ENCODE measurements at regions not wholly inside any gene's neighbourhood (a gene's known extent, or its start where the extent isn't known, plus 50 kb on each side); places are given as distances from the start of the nearest gene placed in this dataset.

GRCh38 chr6:45791211-45792168 lies 224.2 kb downstream of the CLIC5 start:
- DNase-seq (ENCODE audit: low read depth): no peak

GRCh38 chr6:45789238-45789637 lies 226.4 kb downstream of the CLIC5 start:
- no peak for DNase-seq (ENCODE audit: low read depth)

- no peak for DNase-seq (ENCODE audit: low read depth)
Observed at GRCh38 chr6:45787384-45787783, 228.3 kb downstream of the CLIC5 start.

GRCh38 chr6:45786355-45786781 lies 229.3 kb downstream of the CLIC5 start:
- DNase-seq (ENCODE audit: low read depth): no peak

- no peak for DNase-seq (ENCODE audit: low read depth)
Observed at GRCh38 chr6:45784250-45784649, 231.4 kb downstream of the CLIC5 start.

- DNase-seq (ENCODE audit: low read depth): no peak
Observed at GRCh38 chr6:45783716-45784115, 231.9 kb downstream of the CLIC5 start.

GRCh38 chr6:45781890-45782289 lies 233.8 kb downstream of the CLIC5 start:
- no peak for DNase-seq (ENCODE audit: low read depth)

GRCh38 chr6:45780523-45780922 lies 235.1 kb downstream of the CLIC5 start:
- no peak for DNase-seq (ENCODE audit: low read depth)

- no peak for DNase-seq (ENCODE audit: low read depth)
Observed at GRCh38 chr6:45775026-45775697, 240.5 kb downstream of the CLIC5 start.

GRCh38 chr6:45773906-45774305 lies 241.8 kb downstream of the CLIC5 start:
- DNase-seq (ENCODE audit: low read depth): no peak

GRCh38 chr6:45772886-45773495 lies 242.7 kb downstream of the CLIC5 start:
- no peak for DNase-seq (ENCODE audit: low read depth)

- no peak for DNase-seq (ENCODE audit: low read depth)
Observed at GRCh38 chr6:45772051-45772450, 243.6 kb downstream of the CLIC5 start.

- no peak for DNase-seq (ENCODE audit: low read depth)
Observed at GRCh38 chr6:45763281-45763680, 252.4 kb downstream of the CLIC5 start.

- DNase-seq (ENCODE audit: low read depth): no peak
Observed at GRCh38 chr6:45759472-45759810, 256.2 kb downstream of the CLIC5 start.

GRCh38 chr6:45758787-45759471 lies 256.7 kb downstream of the CLIC5 start:
- no peak for DNase-seq (ENCODE audit: low read depth)

GRCh38 chr6:45757443-45758130 lies 258.1 kb downstream of the CLIC5 start:
- DNase-seq (ENCODE audit: low read depth): no peak

GRCh38 chr6:45756606-45757005 lies 259.1 kb downstream of the CLIC5 start:
- DNase-seq (ENCODE audit: low read depth): no peak

GRCh38 chr6:45754432-45754831 lies 261.2 kb downstream of the CLIC5 start:
- DNase-seq (ENCODE audit: low read depth): no peak

- DNase-seq (ENCODE audit: low read depth): no peak
Observed at GRCh38 chr6:45746046-45746445, 269.6 kb downstream of the CLIC5 start.

GRCh38 chr6:45743028-45743615 lies 272.5 kb downstream of the CLIC5 start:
- no peak for DNase-seq (ENCODE audit: low read depth)

- DNase-seq (ENCODE audit: low read depth): no peak
Observed at GRCh38 chr6:45742591-45742990, 273.1 kb downstream of the CLIC5 start.

All from T follicular helper cell (primary cell).